CD4-positive, alpha-beta T cell (primary cell): ENCODE measurements at regions not wholly inside any gene's neighbourhood (a gene's known extent, or its start where the extent isn't known, plus 50 kb on each side); places are given as distances from the start of the nearest gene placed in this dataset.

Experiments
- ATAC-seq: fragments of 200-7000 bp; cut with Tn5 transposase; one replicate; pipeline ENCODE4 v1.10.0; 2022; ENCODE audit warnings: mild to moderate bottlenecking; ENCODE audit not compliant: poor library complexity
- CTCF ChIA-PET: fragments of 350-600 bp; sonication (Branson Sonifier 250); formaldehyde crosslinking; loops from one replicate; lab custom pipeline; 2021; ENCODE audit warnings: antibody characterized with exemption, inconsistent platforms; lab: Charles Lee
- POLR2A ChIA-PET: fragments of 350-600 bp; sonication (Branson Sonifier 250); formaldehyde crosslinking; loops from one replicate; lab custom pipeline; 2021; ENCODE audit warnings: antibody characterized with exemption, inconsistent platforms; lab: Charles Lee
- DNase-seq, 14 experiments: peaks; one replicate each; pipeline ENCODE4 v3.0.0-alpha.2; 2013 to 2020; ENCODE audit warnings: mixed read lengths in 2 of 14
- H3K27ac ChIP-seq, 2 donors: one replicate each; pipeline versions ENCODE4 v1.5.1 to v1.7.0; 2013; ENCODE audit warnings: low read length in 2 of 2, low read depth in 1 of 2, mild to moderate bottlenecking in 1 of 2
- H3K27me3 ChIP-seq, 2 experiments: 1 replicate in 1 of 2; 2 replicates in 1 of 2; pipeline versions ENCODE4 v1.6.1 to v1.7.0; 2013; ENCODE audit warnings: low read length in 2 of 2, control low read depth in 1 of 2, mild to moderate bottlenecking in 1 of 2, moderate library complexity in 1 of 2; ENCODE audit not compliant: insufficient read depth in 2 of 2, control insufficient read depth in 1 of 2
- H3K36me3 ChIP-seq: one replicate; pipeline ENCODE4 v1.6.1; 2013; ENCODE audit warnings: low read length, control low read depth; ENCODE audit not compliant: insufficient read depth
- H3K4me1 ChIP-seq: one replicate; pipeline ENCODE4 v1.6.1; 2013; ENCODE audit warnings: low read length, control low read depth; ENCODE audit not compliant: insufficient read depth
- H3K4me3 ChIP-seq: one replicate; pipeline ENCODE4 v1.5.1; 2013; ENCODE audit warnings: mild to moderate bottlenecking, low read length, moderate library complexity
- H3K9me3 ChIP-seq, 2 experiments: 1 replicate in 1 of 2; 2 replicates in 1 of 2; pipeline versions ENCODE4 v1.6.1 to v1.7.0; 2013; ENCODE audit warnings: low read length in 2 of 2, mild to moderate bottlenecking in 2 of 2, control low read depth in 1 of 2, moderate library complexity in 1 of 2; ENCODE audit not compliant: control insufficient read depth in 1 of 2, insufficient read depth in 1 of 2
- H3K27ac Mint-ChIP-seq: one replicate; pipeline ENCODE4 v1.8.0; 2020; ENCODE audit warnings: mixed read lengths
- H3K27me3 Mint-ChIP-seq: one replicate; pipeline ENCODE4 v1.8.0; 2021; ENCODE audit warnings: mixed read lengths
- H3K36me3 Mint-ChIP-seq: one replicate; pipeline ENCODE4 v1.8.0; 2021; ENCODE audit warnings: low read depth, mixed read lengths
- H3K4me1 Mint-ChIP-seq: one replicate; pipeline ENCODE4 v1.8.0; 2021; ENCODE audit warnings: low read depth, mixed read lengths
- H3K4me3 Mint-ChIP-seq: one replicate; pipeline ENCODE4 v1.8.0; 2020; ENCODE audit warnings: mild to moderate bottlenecking, mixed read lengths
- H3K9me3 Mint-ChIP-seq: one replicate; pipeline ENCODE4 v1.8.0; 2020; ENCODE audit warnings: mixed read lengths
- CTCF ChIP-seq: fragments of 200-600 bp; IDR thresholded peaks from one replicate; pipeline ENCODE4 v1.8.0; 2022; ENCODE audit warnings: antibody characterized with exemption, mild to moderate bottlenecking
- intact Hi-C, 2 experiments: fragments of 100-400 bp; cut with DNase I in 1 of 2; cut with micrococcal nuclease in 1 of 2; formaldehyde crosslinking; loops; one replicate each; pipeline versions ENCODE4 v1.15.1 to v1.9.0; 2023 to 2025; cut with DNase I, micrococcal nuclease

DNA sequence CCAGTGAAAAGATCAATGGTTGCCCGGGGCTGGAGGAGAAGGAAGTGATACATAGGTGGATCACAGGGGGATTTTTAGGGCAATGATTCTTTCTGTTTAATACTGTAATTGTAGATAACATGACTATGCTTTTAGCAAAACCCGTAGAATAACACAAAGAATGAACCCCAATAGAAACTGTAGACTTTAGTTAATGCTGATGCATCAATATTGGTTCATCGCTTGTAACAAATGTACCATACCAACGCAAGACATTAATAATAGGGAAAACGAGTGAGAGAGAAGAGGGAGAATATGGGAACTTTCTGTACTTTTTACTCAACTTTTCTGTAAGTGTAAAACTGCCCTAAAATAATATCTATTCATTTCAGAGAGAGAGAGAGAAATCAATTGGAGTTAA lies 383.3 kb upstream of the ATP11B start:
- DNase-seq (no peak), ATAC-seq (no peak)
- H3K27me3 ChIP-seq: no peaks in the 10 kb centered on the region
- H3K4me3 ChIP-seq: no peak overlapping the region
- Mint-ChIP-seq H3K4me3 (no peak overlapping the region), H3K36me3 (no peaks in the 10 kb centered on the region), H3K27me3 (no peaks in the 10 kb centered on the region), H3K27ac (no peak overlapping the region), H3K4me1 (no peaks in the 10 kb centered on the region), H3K9me3 (no peaks in the 10 kb centered on the region)
- ChIA-PET POLR2A (no interaction called here), CTCF (no interaction called here)
- H3K9me3 ChIP-seq: peaks cover 0 to 3% of the 10 kb centered on the region in 2 experiments
- H3K36me3 ChIP-seq: no peaks in the 10 kb centered on the region
- no peak for TF ChIP-seq CTCF
- no peak overlapping the region for H3K27ac ChIP-seq
- no peaks in the 10 kb centered on the region for H3K4me1 ChIP-seq
- intact Hi-C loops: no loop called here

DNA sequence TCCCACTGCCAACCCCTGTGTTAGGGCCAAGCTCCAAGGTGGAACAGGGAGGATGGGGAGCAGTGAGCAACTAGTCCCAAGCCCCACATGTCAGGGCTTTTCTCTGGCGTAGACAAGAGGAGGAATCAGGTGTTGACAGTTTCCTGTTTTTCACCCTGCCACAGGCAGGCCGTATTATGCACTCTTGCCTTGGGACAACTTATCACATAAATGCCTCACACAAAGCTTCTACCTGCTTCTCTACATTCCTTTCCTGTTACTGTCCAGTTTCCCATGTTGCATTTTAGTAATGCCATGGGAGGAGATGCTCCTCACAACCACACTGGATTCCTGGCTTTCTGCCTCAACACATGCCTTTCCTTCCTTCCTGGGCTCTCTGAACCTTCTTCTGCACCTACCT lies 381.2 kb upstream of the ATP11B start:
- Mint-ChIP-seq H3K27ac (no peak overlapping the region), H3K36me3 (no peaks in the 10 kb centered on the region), H3K4me1 (no peaks in the 10 kb centered on the region), H3K4me3 (no peak overlapping the region), H3K27me3 (no peaks in the 10 kb centered on the region), H3K9me3 (no peaks in the 10 kb centered on the region)
- no peak for DNase-seq
- ChIA-PET CTCF (no interaction called here), POLR2A (no interaction called here)
- ATAC-seq: no peak
- Histone ChIP-seq H3K27me3 (no peaks in the 10 kb centered on the region), H3K9me3 (peaks cover 0 to 3% of the 10 kb centered on the region in 2 experiments), H3K27ac (no peak overlapping the region), H3K36me3 (no peaks in the 10 kb centered on the region), H3K4me3 (no peak overlapping the region), H3K4me1 (no peaks in the 10 kb centered on the region)
- intact Hi-C loops: no loop called here
- TF ChIP-seq CTCF: no peak

GRCh38 chr3:182413061-182413460 lies 380.2 kb upstream of the ATP11B start:
- Mint-ChIP-seq H3K4me3 (no peak overlapping the region), H3K4me1 (no peaks in the 10 kb centered on the region), H3K27ac (no peak overlapping the region), H3K36me3 (no peaks in the 10 kb centered on the region), H3K27me3 (no peaks in the 10 kb centered on the region), H3K9me3 (no peaks in the 10 kb centered on the region)
- Histone ChIP-seq H3K4me1 (no peaks in the 10 kb centered on the region), H3K4me3 (no peak overlapping the region), H3K36me3 (no peaks in the 10 kb centered on the region), H3K27ac (no peak overlapping the region), H3K9me3 (peaks cover 0 to 3% of the 10 kb centered on the region in 2 experiments), H3K27me3 (no peaks in the 10 kb centered on the region)
- ATAC-seq (no peak), DNase-seq (no peak)
- ChIA-PET POLR2A (no interaction called here), CTCF (no interaction called here)
- TF ChIP-seq CTCF: no peak
- intact Hi-C loops: no loop called here
